ENCODE measurements at regions not wholly inside any gene's neighbourhood (a gene's known extent, or its start where the extent isn't known, plus 50 kb on each side); places are given as distances from the start of the nearest gene placed in this dataset.

DNA sequence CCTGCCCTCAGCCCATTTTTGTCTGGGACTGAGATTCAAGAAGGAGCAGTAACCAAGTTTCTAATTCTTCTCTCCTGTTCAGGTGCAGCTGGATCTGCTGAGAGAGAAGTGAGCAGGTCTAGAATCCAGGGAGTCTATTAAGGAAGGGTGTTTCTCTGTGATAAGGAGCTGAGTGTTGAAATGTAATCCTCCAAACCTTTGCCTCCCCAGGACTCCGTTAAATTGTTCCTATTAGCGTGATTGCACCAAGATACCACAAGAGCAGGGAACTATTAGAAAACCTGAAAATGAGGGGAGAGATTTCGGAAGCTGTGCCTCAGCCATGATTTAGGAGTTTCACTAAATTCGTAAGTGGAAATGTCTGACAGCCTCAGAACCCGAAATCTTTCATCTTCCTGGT is 192.6 kb downstream of the EBLN2 start:
- TF ChIP-seq, protein P1, sequence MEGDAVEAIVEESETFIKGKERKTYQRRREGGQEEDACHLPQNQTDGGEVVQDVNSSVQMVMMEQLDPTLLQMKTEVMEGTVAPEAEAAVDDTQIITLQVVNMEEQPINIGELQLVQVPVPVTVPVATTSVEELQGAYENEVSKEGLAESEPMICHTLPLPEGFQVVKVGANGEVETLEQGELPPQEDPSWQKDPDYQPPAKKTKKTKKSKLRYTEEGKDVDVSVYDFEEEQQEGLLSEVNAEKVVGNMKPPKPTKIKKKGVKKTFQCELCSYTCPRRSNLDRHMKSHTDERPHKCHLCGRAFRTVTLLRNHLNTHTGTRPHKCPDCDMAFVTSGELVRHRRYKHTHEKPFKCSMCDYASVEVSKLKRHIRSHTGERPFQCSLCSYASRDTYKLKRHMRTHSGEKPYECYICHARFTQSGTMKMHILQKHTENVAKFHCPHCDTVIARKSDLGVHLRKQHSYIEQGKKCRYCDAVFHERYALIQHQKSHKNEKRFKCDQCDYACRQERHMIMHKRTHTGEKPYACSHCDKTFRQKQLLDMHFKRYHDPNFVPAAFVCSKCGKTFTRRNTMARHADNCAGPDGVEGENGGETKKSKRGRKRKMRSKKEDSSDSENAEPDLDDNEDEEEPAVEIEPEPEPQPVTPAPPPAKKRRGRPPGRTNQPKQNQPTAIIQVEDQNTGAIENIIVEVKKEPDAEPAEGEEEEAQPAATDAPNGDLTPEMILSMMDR (IDR thresholded peaks at IDR 0.05; ENCODE audit: low read depth, low read length), result no peak
- no peak for TF ChIP-seq EZH2phosphoT487 (IDR thresholded peaks at IDR 0.05; ENCODE audit: low read depth)
